SU-DHL-6 (cell line): ENCODE measurements at regions not wholly inside any gene's neighbourhood (a gene's known extent, or its start where the extent isn't known, plus 50 kb on each side); places are given as distances from the start of the nearest gene placed in this dataset.

Experiments used
- H2AFZ ChIP-seq: fragments of 200-600 bp; sonication (generic); 2 replicates; pipeline ENCODE4 v1.6.1; 2014; ENCODE audit warnings: low read depth, mild to moderate bottlenecking, moderate library complexity, mixed read lengths, antibody characterized with exemption, low read length; ENCODE audit not compliant: severe bottlenecking
- H3F3A ChIP-seq: fragments of 200-600 bp; shearing (Covaris generic); 2 replicates; pipeline ENCODE4 v1.6.0; 2016; ENCODE audit warnings: antibody characterized with exemption, mild to moderate bottlenecking; ENCODE audit not compliant: insufficient read depth
- H3K27ac ChIP-seq: fragments of 200-600 bp; sonication (generic); 2 replicates; pipeline ENCODE4 v1.5.1; 2016; ENCODE audit warnings: low read depth, mild to moderate bottlenecking, low read length, moderate library complexity, mixed read lengths
- H3K27me3 ChIP-seq: fragments of 200-600 bp; sonication (generic), shearing (Covaris generic); 2 replicates; pipeline ENCODE4 v1.6.0; 2014; ENCODE audit warnings: mild to moderate bottlenecking, low read length
- H3K36me3 ChIP-seq: fragments of 200-600 bp; sonication (generic); 2 replicates; pipeline ENCODE4 v1.6.1; 2014; ENCODE audit warnings: mild to moderate bottlenecking, low read length, mixed read lengths
- H3K4me2 ChIP-seq: fragments of 300-600, 200-600 bp; shearing (Covaris generic), sonication (generic); 2 replicates; pipeline ENCODE4 v1.6.0; 2014; ENCODE audit warnings: low read length, low read depth, mild to moderate bottlenecking; ENCODE audit not compliant: poor library complexity, severe bottlenecking
- H3K4me3 ChIP-seq: fragments of 200-600 bp; sonication (generic); 2 replicates; pipeline ENCODE4 v1.5.1; 2014; ENCODE audit warnings: antibody characterized with exemption, low read length, mild to moderate bottlenecking, mixed read lengths; ENCODE audit not compliant: insufficient read depth, poor library complexity, severe bottlenecking
- H3K79me2 ChIP-seq: fragments of 200-600 bp; sonication (generic); 2 replicates; pipeline ENCODE4 v1.6.1; 2014; ENCODE audit warnings: mild to moderate bottlenecking, low read length, moderate library complexity; ENCODE audit not compliant: insufficient read depth
- H3K9ac ChIP-seq: fragments of 200-600 bp; sonication (generic); 2 replicates; pipeline ENCODE4 v1.7.0; 2014; ENCODE audit warnings: mild to moderate bottlenecking, low read length
- H3K9me2 ChIP-seq: fragments of 200-600 bp; sonication (generic); replicated peaks from 2 replicates; pipeline ENCODE4 v1.6.1; 2014; ENCODE audit warnings: low read length; ENCODE audit not compliant: insufficient read depth
- H3K9me3 ChIP-seq: fragments of 200-600 bp; sonication (generic); 2 replicates; pipeline ENCODE4 v1.6.1; 2014; ENCODE audit warnings: low read length, mixed read lengths; ENCODE audit not compliant: insufficient read depth
- H4K20me1 ChIP-seq: fragments of 200-600 bp; sonication (generic); 2 replicates; pipeline ENCODE4 v1.6.1; 2014; ENCODE audit warnings: low read depth, mild to moderate bottlenecking, antibody characterized with exemption, low read length, moderate library complexity, mixed read lengths
- CTCF ChIP-seq: fragments of 200-600 bp; sonication (generic); IDR thresholded peaks from one replicate; pipeline ENCODE4 v1.5.1; 2017; ENCODE audit warnings: antibody characterized with exemption, mild to moderate bottlenecking, low read length, moderate library complexity; ENCODE audit not compliant: insufficient read depth, poor library complexity, severe bottlenecking
- EZH2phosphoT487 ChIP-seq: fragments of 200-600 bp; sonication (generic), shearing (Covaris generic); conservative IDR thresholded peaks from 2 replicates; pipeline ENCODE4 v1.6.1; 2018; ENCODE audit warnings: mild to moderate bottlenecking, antibody characterized with exemption, low read length, moderate library complexity, mixed read lengths

- H4K20me1 ChIP-seq, result no peaks in the 10 kb centered on the region
- no peaks in the 10 kb centered on the region for H3K27me3 ChIP-seq
- H3K9ac ChIP-seq, result no peak overlapping the region
- no peak overlapping the region for H3K27ac ChIP-seq
- H2AFZ ChIP-seq, result no peak overlapping the region
- H3K9me2 ChIP-seq, result no peaks in the 10 kb centered on the region
- H3F3A ChIP-seq, result no peaks in the 10 kb centered on the region
- H3K36me3 ChIP-seq, result no peaks in the 10 kb centered on the region
- TF ChIP-seq EZH2phosphoT487 (no peak), CTCF (no peak)
- no peak overlapping the region for H3K4me3 ChIP-seq
- no peaks in the 10 kb centered on the region for H3K79me2 ChIP-seq
- no peak overlapping the region for H3K4me2 ChIP-seq
- H3K9me3 ChIP-seq, result no peaks in the 10 kb centered on the region
These were observed 895.8 kb downstream of the TSN start for GRCh38 chr2:122651236-122651635.

DNA sequence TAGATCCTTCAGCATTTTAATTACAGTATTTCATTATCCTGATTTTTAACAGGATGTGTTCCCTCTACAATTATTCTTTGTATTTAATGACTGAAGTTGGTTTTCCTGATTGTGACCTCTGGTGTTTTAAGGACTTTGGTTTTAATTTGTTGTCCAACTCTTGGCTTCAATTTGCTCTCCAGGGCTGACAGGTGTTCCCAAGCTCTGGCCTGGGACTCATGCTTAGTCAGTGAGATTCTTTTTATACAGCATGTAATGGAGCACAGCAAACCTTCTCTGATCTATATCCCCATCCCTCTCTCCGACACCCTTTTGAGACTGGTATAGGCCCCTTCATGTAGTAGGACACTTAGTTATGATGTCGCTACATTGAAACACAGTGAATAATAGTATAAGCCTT, 896.3 kb downstream of the TSN start:
- Histone ChIP-seq H3K27ac (no peak overlapping the region), H3K9me3 (no peaks in the 10 kb centered on the region), H3K4me3 (no peak overlapping the region), H3K4me2 (no peak overlapping the region), H3K9me2 (no peaks in the 10 kb centered on the region), H3K79me2 (no peaks in the 10 kb centered on the region), H3K27me3 (no peaks in the 10 kb centered on the region), H2AFZ (no peak overlapping the region), H3F3A (no peaks in the 10 kb centered on the region), H4K20me1 (no peaks in the 10 kb centered on the region), H3K9ac (no peak overlapping the region), H3K36me3 (no peaks in the 10 kb centered on the region)
- TF ChIP-seq CTCF, result no peak
- no peak for TF ChIP-seq EZH2phosphoT487

GRCh38 chr2:122652670-122653069, 897.2 kb downstream of the TSN start:
- Histone ChIP-seq H3K9me2 (no peaks in the 10 kb centered on the region), H4K20me1 (no peaks in the 10 kb centered on the region), H3K9me3 (no peaks in the 10 kb centered on the region), H3K4me3 (no peak overlapping the region), H3K27me3 (no peaks in the 10 kb centered on the region), H2AFZ (no peak overlapping the region), H3K4me2 (no peak overlapping the region), H3K9ac (no peak overlapping the region), H3K27ac (no peak overlapping the region), H3F3A (no peaks in the 10 kb centered on the region), H3K36me3 (no peaks in the 10 kb centered on the region), H3K79me2 (no peaks in the 10 kb centered on the region)
- no peak for TF ChIP-seq CTCF
- no peak for TF ChIP-seq EZH2phosphoT487

- Histone ChIP-seq H3K36me3 (no peaks in the 10 kb centered on the region), H3K4me2 (no peak overlapping the region), H3F3A (no peaks in the 10 kb centered on the region), H2AFZ (no peak overlapping the region), H3K4me3 (no peak overlapping the region), H3K27ac (no peak overlapping the region), H3K9ac (no peak overlapping the region), H3K9me2 (no peaks in the 10 kb centered on the region), H4K20me1 (no peaks in the 10 kb centered on the region), H3K79me2 (no peaks in the 10 kb centered on the region), H3K9me3 (no peaks in the 10 kb centered on the region), H3K27me3 (no peaks in the 10 kb centered on the region)
- no peak for TF ChIP-seq CTCF
- TF ChIP-seq EZH2phosphoT487, result no peak
These were observed 901.0 kb downstream of the TSN start for GRCh38 chr2:122656403-122656802.
